VCaP (cell line): ENCODE measurements at regions not wholly inside any gene's neighbourhood (a gene's known extent, or its start where the extent isn't known, plus 50 kb on each side); places are given as distances from the start of the nearest gene placed in this dataset.

Source experiments
- H3K27ac ChIP-seq: fragments of 450-650 bp; 2 replicates; pipeline ENCODE4 v1.5.1; 2017
- TF ChIP-seq, protein P1 (sequence below): fragments of 450-650 bp; conservative IDR thresholded peaks from 2 replicates; pipeline ENCODE4 v1.5.1; 2017; ENCODE audit warnings: mild to moderate bottlenecking, moderate library complexity

- no peak overlapping the region for H3K27ac ChIP-seq
- TF ChIP-seq, protein P1, sequence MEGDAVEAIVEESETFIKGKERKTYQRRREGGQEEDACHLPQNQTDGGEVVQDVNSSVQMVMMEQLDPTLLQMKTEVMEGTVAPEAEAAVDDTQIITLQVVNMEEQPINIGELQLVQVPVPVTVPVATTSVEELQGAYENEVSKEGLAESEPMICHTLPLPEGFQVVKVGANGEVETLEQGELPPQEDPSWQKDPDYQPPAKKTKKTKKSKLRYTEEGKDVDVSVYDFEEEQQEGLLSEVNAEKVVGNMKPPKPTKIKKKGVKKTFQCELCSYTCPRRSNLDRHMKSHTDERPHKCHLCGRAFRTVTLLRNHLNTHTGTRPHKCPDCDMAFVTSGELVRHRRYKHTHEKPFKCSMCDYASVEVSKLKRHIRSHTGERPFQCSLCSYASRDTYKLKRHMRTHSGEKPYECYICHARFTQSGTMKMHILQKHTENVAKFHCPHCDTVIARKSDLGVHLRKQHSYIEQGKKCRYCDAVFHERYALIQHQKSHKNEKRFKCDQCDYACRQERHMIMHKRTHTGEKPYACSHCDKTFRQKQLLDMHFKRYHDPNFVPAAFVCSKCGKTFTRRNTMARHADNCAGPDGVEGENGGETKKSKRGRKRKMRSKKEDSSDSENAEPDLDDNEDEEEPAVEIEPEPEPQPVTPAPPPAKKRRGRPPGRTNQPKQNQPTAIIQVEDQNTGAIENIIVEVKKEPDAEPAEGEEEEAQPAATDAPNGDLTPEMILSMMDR = no peak
Observed at GRCh38 chr15:39333896-39334295, 247.0 kb upstream of the THBS1 start.

GRCh38 chr15:39336926-39337325, 244.0 kb upstream of the THBS1 start:
- TF ChIP-seq, protein P1 = no peak
- no peak overlapping the region for H3K27ac ChIP-seq

- H3K27ac ChIP-seq = no peak overlapping the region
- TF ChIP-seq, protein P1 = no peak
Observed at GRCh38 chr15:39338251-39338650, 242.6 kb upstream of the THBS1 start.

- TF ChIP-seq, protein P1 = no peak
- H3K27ac ChIP-seq = no peak overlapping the region
Observed at GRCh38 chr15:39340903-39341645, 239.8 kb upstream of the THBS1 start.

GRCh38 chr15:39344662-39345141, 236.2 kb upstream of the THBS1 start:
- no peak overlapping the region for H3K27ac ChIP-seq
- TF ChIP-seq, protein P1 = no peak

- H3K27ac ChIP-seq = no peak overlapping the region
- TF ChIP-seq, protein P1 = no peak
Observed at GRCh38 chr15:39345176-39345575, 235.7 kb upstream of the THBS1 start.

DNA sequence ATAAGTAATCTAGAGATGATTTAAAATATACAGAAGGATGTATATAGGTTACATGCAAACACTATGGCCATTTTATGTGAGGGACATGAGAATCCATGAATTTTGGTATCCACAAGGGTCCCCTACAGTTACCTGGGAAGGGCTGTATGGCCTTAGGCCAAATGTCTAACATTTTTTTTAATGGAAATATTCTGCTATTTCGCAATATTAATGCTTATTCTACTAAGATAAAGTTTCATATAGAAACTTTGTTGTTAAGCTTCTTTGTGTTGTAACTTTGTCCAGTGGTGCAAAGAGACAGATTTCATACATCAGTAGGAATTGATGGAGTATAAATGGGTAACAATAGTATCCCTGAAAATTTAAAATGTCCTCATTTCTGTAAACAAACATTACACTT, 233.4 kb upstream of the THBS1 start:
- TF ChIP-seq, protein P1 = no peak
- no peak overlapping the region for H3K27ac ChIP-seq
